NCI-H748 (cell line): ENCODE measurements at regions not wholly inside any gene's neighbourhood (a gene's known extent, or its start where the extent isn't known, plus 50 kb on each side); places are given as distances from the start of the nearest gene placed in this dataset.

Source experiments
- DNase-seq: peaks from one replicate; lab custom pipeline; 2025; ENCODE audit not compliant: unreplicated experiment; lab: John Stamatoyannopoulos, UW

DNA sequence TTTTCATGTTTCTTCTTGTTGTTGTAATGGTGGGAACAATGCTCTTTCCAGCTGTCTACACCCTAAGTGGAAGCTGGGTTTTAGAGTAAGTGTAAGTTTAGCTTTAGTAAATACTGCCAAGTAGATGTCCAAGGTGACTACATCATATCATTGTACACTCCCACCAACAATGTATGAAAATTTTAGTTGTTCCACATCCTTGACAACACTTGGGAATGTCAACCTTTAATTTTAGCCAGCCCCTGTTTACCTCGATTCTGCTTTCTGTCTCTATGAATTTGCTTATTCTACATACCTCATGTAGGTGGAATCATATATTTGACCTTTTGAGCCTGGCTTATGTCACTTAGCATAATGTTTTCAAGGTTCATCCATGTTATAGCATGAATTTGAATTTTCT is 93.0 kb downstream of the MTPAP start:
- no peak for DNase-seq

DNA sequence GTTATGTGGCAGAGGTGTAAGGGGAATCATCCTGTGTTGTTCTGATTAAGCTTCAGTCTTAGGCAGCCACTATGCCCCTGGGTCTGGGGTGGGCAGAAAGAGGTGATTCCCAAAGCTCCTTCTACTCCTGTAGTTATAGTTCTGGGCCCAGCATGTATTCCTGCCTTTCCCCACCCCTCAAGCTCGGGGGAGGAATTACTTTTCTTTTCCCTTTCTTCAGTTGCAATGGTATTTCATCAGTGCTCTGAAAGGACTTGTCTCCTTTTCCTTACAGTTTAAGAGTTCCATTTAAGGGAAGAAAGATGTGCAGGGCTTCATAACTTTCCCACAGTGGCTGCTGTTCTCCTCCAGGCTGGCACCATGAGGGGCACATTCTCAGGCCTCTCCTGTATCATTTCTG is 94.2 kb downstream of the MTPAP start:
- no peak for DNase-seq

DNA sequence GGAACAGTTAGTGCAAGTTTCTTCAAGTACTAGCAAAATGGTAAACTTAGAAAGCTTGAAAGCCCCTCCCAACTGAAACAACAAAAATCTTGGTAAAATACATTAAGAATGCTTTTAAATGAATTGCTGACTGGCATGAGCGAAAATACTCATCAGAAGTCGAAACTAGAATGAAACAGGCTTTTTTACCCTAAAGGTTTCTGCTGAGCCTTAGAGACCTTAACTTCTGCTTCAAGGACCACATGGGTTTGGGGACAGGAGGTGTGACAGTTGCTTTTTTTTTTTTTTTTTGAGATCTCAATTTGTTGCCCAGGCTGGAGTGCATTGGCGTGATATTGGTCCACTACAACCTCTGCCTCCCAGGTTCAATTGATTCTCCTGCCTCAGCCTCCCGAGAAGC is 100.3 kb downstream of the MTPAP start:
- DNase-seq: no peak

DNA sequence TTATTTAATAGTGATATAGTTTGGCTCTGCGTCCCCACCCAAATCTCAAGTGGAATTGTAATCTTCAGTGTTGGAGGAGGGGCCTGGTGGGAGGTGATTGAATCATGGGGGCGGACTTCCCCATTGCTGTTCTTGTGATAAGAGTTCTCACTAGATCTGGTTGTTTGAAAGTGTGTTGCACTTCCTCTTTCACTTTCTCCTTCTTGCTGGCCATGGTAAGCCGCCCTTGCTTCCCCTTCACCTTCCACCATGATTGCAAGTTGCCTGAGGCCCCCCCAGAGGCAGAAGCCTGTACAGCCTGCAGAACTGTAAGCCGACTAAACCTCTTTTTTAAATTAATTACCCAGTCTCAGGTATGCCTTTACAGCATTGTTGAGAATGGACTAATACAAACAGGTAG is 101.4 kb downstream of the MTPAP start:
- DNase-seq: no peak

DNA sequence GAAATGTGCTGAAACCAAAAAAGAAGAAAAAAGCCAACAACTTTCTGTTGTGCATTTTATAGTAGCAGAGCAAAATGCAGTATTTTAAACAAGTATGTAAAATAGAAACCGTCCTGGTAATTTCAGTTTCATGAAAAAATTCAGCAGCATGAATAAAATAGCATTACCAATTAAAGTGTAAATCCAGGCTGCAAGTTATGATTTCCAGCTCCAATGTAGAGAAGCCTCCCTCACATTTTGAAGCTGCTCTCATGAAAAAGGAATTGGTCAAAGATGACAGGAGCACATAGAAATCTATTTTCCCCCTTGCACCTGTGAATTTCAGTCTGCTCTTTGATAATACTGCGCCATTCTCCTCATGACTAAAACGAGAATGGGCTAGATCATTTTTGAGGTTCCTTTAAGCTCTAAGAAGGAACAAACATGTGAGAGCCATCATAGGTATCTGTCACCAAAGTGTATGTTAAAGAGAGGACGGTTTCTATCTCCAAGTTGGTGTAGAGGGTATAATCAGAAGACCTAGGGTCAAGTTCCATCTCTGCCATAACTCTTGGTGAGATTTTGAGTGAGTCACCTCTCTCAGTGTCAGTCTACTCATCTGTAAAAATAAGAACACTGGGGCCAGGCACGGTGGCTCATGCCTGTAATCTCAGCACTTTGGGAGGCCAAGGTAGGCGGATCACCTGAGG is 107.5 kb downstream of the MTPAP start:
- no peak for DNase-seq

DNA sequence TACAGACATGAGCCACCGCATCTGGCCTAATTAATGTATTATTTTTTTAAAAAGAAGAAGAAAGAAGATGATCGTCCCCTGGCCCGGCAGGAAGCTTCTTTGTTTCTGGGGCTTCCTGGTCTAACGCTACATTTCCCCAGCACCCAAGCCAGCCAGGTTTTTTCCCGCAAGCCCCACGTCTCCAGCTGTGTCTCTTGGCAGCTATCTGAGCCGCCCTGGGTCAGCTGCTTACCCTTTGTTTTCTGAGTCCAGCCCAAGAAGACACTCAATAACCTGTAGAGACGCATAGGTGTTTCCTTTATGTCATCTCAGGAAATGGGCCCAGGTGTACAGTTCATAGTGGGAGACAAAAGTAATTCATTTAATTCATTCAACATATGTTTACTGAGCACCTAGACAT is 110.2 kb downstream of the MTPAP start:
- peak; percentile 25 for DNase-seq

DNA sequence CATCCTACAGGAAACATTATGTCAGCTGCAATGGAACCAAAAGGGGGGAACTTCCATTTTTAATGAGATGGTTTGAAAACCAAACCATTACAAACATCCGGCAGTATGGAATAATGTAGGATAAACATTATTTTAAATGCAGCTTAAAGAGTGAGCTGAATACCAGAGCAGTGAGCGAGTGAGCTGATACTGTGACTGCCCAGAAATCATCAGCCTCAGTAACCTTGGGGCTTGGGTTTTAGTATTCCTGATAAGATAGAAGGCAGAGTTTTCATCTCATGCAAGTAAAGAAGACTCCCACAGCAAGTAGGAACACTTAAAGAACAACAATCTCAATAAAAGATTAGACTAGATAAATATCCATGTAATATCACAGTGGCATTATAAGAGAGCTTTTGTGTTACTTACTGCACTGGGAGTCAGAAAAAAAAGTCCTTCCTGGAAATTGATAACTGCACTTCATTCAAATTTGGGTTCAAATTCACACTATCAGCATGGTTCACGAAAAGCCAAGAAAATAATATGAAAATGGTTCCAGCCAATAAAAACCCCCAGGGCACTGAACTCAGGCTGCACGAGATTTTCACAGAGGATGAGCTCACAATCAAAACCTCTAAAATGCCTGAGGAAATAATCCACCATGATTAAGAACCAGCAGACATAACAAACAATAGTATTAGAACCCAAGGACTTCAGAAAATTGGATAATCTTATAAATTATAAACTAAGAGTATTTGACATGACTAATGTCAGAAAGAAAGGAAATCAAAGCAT is 115.7 kb downstream of the MTPAP start:
- no peak for DNase-seq

DNA sequence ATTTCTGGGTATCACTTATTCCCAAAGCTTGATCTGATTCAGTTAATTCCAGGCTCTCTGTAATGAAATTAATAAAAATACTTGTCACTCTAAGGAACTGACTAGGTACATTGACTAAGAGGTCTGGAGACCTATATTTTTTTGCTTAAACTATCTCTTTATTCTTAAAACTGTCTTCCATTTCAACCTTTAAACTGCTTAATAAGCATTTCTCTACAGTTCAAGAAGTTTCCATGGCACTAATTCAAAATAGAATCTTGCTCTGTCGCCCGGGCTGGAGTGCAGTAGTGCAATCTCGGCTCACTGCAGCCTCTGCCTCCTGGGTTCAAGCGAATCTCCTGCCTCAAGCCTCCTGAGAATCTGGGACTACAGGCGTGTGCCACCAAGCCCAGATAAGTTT is 117.4 kb downstream of the MTPAP start:
- DNase-seq: no peak

DNA sequence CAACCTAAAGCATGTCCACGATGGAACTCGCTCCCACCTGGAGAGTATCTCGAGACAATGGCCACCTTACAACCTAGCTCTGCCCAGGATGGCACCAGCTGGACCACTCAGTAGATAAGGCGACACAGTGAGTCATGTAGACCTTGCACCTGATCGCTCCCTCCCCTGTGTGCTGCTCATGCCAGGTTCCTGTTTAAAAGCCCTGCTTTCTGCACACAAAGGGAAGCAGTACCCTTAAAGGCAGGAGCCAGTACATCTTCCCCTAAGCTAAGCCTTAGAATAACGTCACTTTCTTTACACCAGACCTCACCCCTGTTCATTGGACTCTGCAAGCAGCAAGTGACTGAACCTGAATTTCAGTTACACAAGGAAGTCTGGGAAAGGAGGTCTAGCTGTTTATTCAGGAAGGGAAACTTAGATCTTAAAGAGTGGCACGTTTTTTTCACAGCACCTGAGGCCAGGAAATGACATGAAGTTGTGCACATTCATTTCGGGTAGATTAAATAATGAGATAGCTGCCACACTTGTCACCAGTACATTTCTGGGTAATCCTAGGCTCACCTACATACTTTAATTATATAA is 117.9 kb downstream of the MTPAP start:
- no peak for DNase-seq

DNA sequence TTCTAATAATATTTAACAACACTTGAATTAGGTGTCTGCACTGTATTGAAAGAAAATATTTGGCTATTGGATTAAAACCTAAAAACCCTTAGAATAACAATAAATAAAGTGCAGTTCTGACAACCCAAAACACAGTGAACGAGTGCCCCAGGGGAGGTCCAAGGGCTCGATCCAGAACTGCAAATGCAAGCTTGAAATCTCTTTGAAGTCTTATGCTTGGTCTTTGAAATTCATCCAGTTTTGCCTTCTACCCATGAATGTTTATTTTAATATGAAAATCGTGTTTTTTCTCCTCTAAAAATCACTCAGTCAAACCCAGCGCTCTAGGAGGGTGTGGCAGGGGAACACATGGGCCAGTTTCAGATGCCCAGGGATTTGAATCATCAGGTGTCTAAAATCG is 119.5 kb downstream of the MTPAP start:
- DNase-seq: no peak

DNA sequence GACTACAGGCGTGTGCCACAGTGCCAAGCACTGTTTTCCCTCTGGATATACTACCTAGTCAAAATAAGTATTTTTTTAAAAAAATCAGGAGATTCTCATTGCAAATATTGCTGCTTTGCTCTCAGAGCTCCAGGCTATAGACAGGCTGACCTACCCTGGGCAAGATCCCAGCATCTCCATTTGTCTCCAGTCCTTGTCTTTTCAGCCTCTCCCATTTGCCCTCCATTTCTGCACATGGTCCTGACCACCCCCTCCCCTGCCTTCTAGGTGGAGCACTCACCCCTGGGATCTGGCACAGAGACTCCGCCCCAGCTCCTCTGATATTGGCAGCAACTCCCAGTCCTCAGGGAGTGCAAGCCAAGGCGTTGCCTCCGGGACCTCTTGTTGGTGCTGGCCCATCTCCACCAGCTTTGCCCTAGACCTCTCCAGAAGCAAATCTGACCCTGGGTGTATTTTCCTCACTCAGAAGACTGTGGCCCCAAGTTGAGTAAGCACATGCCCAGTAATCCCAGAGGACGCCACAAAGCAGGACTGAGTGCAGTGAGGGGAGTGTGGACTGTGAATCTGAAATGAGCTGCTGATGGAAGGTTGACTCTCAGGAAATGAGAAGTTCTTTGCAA is 120.6 kb downstream of the MTPAP start:
- no peak for DNase-seq

DNA sequence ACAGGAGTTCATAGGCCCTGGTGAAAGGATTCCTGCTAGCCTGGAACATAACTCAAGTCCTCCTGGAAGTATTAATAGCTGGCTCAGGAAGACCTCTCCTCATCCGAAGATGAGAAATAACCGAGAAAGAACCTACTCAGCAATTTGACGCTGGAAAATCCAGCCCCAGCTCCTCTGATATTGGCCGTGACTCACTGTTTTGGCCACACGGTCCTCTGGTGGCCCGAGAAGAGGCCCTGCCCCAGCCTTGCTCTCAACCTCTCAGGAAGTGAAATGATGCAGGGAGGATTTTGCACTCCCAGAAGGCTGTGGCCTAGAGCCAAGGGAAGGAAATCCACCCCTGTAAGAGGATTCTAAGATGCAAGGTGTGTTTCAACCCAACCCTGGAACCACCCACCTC is 121.6 kb downstream of the MTPAP start:
- DNase-seq: no peak

DNA sequence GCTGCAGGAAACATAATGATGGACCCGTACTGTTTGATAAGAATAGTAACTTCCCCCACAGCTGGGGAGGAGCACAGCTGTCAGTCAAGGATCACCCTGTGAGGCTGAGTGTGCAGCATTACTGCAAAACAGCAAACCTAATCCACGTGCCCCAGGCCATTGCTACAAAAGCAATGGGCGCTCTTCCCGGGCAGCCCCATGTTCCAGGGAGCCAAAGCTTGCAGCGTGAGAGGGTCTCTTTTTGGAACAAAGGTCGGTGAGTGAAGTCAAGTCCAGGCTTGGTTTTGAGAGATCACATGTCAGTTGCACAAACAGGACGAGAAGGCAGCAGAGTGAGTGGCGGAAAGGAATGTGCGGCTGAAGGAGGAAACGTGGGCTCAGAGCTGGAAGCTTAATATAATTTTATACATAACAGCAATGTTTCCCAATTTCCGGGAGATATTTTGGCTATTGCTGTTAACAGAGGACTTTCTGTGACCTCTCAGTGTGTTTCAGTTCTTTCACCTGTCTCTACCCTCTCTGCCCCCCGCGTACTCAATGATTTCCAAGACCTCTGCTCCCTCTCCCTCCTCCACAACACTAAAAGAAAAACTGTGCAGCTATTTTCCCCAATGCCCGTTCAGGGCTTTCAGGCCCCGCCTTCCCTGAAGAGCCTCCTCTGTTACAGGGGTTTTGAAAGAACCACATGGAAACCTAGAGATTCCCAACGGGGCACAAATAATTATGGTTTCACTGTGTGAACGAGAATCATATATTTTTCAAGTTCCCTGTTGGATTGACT is 128.9 kb downstream of the MTPAP start:
- DNase-seq: no peak

DNA sequence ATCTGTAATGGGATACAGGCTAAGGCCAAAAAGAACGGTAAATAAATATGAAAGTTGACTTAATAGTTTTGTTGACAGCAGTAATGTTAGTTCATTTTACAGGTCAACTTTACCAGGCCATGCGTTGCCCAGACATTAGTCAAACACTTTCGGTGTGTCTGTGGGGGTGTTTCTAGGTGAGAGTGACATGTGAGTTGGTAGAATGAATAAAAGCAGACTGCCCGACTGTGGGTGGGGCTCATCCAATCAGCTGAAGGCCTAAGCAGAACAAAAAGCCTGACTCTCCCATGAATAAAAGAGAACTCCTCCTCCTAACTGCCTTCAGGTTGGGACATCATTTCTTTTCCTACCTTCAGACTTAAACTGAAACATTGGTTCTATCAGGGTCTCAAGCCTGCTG is 132.3 kb downstream of the MTPAP start:
- no peak for DNase-seq

DNA sequence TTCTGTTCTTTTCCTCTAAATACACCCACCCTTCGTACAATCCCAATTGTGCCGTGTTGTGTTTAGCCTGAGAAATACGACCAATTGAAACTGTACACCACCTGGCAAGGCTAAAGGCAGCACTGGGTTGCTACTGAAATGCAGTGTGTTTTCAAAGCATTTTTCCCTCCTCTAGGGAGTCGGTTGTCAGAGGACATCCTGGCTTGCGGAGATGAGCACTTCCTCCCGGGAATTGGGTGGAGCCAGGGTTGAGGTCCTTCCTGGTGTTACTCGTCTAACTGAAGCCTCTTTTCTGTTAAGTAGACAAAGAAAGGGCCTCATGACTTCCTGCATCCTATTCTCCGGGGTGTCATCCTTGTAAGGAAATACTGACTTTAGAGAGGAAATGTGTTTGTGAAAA is 133.5 kb downstream of the MTPAP start:
- peak; percentile 28 for DNase-seq

DNA sequence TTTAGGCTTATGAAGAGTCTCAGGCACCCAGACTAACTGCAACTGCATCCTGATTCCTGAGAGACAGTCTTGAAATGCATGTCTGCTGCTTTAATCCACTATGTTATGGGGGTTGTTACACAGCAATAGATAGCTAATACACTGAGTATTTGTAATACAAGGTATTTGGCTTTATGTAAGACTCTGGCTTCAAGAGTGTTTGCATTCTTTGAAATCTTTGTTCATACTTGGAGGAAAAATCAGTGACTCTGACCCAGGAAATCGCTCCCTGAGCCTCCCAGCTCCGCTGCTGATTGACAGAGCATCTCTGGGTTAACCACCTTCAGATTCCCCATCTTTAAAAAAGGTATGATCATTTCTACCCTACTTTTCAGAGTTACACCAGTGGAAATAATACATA is 133.9 kb downstream of the MTPAP start:
- no peak for DNase-seq

DNA sequence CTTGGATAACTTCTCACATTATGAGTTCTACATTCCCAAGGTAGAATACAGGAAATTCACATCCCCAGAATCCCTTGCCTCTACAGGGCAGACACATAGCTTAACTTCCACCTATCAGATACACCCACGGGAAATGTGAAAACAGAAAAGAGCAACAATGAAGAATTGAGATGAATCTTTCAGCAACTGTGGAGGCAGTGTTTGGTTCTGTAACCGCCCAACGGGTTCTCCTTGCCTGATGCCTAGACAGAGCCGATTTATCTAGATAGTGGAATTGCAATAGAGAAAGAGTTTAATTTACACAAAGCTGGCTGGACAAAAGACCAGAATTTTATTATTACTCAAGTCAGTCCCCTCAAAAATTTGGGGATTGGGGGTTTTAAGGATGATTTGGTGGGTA is 138.8 kb downstream of the MTPAP start:
- DNase-seq: no peak

DNA sequence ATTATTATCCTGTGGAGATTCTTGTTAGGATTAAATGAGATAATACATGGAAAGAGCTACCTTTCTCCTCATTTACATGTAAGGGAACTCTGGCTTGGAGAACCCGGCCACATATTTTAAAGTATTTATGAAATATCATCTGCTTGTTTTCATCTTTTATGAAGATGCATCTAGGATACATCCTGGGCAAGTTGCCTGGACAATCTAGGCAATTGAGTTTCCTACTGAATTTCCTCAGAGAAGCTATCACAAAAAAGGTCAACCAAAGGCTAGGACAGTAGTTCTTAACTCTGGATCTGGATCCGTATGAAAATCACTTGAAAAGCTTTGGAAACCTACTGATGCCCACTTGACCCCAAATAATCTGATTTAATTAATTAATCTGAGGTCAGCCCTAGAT is 140.7 kb downstream of the MTPAP start:
- no peak for DNase-seq

DNA sequence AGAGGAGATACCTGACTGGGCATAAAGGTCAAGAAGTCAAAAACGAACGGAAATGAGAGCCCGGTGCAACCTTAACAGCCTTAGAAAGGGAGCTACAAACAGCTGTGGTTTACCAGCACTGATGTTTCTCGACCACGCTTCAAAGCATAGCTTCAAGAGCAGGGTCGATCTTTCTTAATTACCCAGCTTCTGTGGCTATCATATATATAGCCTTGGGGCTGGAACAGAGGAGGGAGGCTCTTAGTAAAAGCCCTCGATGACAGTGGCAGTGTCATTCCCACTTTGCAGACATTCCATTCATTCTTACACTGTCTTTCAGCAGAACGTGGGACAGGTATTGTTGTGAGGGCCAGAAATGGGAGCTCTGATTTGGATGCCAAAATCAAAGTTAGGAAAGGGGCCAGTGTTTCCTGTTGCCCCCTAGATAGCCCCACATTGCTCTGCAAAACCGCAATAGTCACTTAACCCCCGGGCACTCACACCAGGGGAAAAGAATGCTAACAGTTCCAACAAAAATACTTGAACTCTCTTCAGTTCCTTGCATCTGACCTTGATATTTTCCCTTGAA is 141.5 kb downstream of the MTPAP start:
- DNase-seq: no peak

DNA sequence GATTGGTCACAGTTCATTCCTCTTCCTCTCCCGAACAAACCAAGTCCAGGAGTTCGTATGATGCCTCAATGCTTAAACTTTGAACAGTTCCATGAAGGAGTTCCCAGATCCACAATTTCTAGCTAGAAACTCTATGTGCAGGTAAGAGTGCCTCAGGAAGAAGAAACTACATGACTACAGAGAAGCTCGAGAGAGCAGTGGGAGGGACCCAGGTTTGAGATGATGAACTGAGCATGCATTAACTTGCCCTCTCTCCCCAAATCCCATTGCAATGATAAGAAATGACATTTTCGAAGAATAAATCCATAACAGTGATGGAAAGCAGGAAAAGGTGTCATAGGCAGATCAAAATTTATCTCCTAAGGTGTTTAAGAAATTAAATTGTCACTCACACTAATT is 140.6 kb upstream of the JCAD start:
- no peak for DNase-seq
